GM19193 (cell line): ENCODE measurements at regions not wholly inside any gene's neighbourhood (a gene's known extent, or its start where the extent isn't known, plus 50 kb on each side); places are given as distances from the start of the nearest gene placed in this dataset.

Source experiments
- POLR2A ChIP-seq: IDR thresholded peaks from 4 replicates; pipeline ENCODE4 v1.6.1; 2011; ENCODE audit not compliant: insufficient read depth, insufficient read length; ENCODE audit errors: extremely low read depth

DNA sequence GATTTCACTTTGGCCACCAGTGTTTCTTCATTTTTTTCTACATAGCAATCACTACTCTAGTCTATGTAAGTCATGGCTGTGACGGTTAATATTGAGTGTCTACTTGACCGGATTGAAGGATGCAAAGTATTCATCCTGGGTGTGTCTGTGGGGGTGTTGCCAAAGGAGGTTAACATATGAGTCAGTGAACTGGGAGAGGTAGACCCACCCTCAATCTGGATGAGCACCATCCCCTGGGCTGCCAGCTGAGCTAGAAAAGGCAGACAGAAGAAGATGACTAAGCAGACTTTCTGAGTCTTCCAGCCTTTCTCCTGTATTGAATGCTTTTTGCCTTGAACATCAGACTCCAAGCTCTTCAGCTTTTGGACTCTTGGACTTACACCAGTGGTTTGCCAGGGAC, 265.0 kb upstream of the SLC8A1 start:
- TF ChIP-seq POLR2A, result no peak

DNA sequence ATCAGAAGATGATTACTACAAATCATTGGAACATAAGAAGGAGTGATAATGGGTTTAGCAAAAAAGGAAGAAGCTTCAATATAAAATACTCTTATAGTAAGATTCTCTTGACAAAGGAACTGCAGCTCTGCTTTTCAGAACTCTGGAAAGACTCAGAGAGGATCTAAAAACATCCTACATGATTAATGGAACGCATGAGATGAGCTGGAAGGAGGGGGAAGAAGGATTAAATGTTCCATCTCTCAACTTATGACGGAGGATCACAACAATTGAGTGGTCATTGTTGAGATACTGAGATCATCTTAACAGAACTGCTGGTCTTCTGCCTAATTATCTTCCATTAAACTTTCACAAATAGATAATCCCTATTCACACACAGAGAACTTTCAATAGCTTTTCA, 267.5 kb upstream of the SLC8A1 start:
- no peak for TF ChIP-seq POLR2A

DNA sequence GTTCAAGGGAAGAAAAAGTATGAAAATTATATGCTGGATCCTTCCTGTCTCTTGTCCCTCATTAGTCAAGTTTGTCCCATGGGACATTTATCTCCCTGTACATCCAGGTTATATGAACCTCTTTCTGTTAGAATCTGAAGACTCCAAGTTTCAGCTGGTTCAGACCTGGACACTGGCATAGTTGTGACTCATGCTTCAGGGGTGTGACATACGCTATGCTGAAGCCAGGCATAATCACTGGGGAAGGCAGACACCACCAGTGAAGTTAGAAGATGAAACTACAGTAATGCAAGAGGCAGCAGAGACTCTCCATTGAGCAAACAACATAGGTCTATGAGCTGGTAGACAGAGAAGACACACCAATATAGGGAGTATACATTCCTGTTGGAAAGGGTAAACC, 269.7 kb upstream of the SLC8A1 start:
- no peak for TF ChIP-seq POLR2A

DNA sequence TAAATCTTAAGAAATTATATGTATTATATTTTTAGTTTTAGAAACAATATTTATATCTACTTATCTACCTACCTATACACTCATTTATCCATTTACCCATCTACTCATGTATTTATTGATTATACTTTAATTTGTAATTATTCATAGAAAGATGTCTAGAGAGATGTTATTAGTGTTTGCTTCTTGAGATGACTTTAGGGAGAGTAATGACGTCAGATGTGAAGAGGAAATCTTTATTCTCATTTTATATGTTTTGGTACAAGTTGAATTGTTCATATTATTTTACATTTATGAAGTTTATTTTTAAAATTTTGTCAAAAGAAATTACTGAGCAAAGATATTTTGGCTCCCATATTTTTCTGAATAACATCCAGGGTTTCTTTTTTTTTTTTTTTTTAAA, 271.3 kb upstream of the SLC8A1 start:
- no peak for TF ChIP-seq POLR2A

DNA sequence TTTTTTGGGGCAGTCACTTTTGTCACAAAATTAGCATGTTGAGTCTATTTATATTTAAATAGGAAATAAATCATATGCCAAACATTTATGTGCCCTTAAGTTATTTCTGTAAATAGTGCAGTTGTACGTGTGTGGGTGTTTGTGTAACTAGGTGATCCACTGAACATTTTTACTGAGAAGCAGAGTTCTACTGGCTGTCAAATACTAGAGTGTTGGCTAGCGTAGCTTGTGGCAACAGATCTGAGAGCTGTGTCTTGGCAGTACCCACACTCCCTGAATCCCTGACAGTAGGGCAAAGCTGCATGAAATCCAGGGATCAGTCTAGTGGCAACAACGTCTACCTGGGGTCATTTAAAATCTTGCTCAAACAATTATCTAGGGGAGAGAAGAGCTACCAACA, 273.1 kb upstream of the SLC8A1 start:
- TF ChIP-seq POLR2A, result no peak

DNA sequence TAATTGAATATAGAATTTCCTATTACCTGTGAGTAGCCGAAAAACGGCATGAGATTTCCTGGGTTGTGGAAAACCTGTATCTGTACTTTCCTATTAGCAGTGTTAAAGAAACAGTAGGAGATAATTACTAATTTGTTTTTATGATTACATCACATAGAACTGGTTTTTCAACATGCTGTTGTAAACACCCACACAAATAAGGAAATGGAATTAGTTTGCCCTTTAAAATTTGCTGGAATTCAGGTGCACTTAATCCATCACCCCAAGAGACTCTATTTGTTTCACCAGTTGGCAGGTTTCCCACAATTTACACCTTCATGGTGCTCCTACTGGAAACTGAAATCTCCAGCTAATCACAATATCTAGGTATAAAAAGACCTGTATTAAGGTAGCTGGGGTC, 274.1 kb upstream of the SLC8A1 start:
- no peak for TF ChIP-seq POLR2A

DNA sequence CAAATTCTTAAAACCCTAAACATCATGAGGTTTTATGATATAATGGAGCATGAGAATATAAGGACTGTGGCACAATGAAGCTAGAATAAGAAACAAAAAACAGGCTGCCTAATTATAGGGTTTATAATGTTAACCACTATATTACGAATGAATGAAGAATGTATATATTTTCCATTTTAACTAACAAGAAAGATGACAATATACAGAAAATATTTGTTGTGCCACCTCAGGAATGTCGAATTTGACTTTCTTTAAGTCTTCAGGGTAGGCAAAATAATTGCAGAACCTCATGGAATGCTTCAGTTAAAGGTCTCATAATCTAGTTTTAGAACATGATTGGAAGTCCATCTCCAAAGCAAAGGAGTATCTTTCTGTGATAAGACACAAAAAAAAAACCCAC, 282.9 kb upstream of the SLC8A1 start:
- TF ChIP-seq POLR2A, result no peak

DNA sequence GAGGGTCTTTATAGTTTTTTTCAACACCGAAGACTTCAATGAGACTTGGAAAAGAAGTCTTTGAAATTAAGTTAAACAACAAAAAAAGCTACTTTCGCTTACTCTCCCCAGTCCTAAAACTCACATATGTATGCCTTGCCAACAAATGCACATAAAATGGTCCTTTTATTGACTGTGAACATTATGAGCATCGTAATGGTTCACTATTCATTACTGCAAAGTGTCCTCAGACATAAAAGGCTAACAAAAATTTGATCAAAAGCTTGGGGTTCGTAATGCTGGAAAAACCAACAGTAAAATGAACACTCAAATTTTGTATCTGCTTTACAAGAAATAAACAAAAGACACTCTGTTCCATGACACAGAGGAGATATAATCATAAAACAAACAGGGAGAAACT, 285.3 kb upstream of the SLC8A1 start:
- TF ChIP-seq POLR2A, result no peak

DNA sequence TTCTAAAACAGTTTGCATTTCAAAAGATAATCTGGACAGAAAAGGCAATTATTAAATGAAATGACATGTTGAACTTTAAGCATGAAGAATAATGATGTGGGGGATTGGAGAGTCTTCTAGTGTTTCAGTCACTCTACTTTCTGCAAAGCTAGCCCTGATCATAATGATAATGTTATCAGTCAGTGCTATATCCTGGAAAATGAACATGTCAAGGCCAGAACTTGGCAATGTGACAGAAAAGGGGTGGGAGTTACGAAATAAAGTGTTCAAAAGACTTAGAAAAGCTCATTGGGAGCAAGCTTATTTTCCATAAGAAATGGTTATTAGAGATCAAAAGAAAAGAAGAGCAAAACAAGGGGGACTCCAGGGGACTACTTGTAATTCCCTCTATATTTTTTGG, 288.5 kb upstream of the SLC8A1 start:
- TF ChIP-seq POLR2A, result no peak

DNA sequence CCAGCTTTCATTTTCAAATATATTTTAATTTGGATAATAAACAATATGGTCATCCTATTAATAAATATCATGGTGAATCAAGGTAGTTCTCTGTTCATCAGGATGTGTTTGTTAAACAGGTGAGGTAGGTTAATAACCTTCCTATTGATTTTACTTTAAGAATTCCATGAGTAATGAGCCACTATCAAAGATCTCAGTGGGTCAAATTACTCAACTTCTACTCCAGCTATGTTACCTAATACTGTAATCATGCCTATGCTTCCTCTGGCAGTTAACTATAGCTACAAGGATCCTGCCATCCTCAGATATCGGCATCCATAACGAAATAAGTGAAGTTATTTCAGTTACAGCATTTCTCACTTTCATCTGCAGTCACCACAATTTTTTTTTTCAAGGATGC, 289.6 kb upstream of the SLC8A1 start:
- TF ChIP-seq POLR2A, result no peak

DNA sequence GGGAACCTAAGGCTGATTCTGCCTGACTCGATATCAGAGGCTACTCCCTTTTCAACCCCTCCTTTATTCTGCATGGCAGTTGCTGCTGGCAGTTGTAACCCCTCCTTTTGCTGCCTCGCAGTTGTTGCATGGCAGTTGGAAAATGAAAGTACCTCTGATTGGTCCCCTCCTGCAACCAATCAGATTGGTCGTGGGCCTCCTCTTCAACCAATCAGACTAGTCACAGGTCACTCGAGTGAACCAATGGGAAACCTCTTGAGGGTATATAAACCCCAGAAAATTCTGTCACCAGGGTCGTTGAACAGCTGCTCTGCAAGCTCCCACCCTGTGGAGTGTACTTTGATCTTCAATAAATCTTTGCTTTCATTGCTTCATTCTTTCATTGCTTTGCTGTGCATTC, 294.3 kb upstream of the SLC8A1 start:
- TF ChIP-seq POLR2A, result no peak

DNA sequence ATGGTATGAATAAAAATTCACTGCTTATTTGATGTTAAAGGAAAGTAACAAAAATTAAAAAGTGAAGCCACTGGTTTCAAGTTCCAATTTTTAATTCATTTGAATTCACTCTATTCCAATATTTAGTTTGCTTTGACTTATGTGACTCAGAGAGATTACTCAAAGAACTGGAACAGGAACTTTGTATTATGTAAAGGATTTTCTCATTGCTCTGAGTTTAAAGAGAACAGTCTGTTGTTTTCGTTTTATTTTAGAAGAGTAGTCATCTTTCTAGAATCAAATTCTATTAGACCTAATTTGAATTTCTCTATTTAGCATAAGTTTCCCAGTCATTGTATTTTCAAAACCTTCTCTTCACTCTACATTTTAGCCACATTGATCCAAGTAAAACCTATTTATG, 300.1 kb upstream of the SLC8A1 start:
- no peak for TF ChIP-seq POLR2A

DNA sequence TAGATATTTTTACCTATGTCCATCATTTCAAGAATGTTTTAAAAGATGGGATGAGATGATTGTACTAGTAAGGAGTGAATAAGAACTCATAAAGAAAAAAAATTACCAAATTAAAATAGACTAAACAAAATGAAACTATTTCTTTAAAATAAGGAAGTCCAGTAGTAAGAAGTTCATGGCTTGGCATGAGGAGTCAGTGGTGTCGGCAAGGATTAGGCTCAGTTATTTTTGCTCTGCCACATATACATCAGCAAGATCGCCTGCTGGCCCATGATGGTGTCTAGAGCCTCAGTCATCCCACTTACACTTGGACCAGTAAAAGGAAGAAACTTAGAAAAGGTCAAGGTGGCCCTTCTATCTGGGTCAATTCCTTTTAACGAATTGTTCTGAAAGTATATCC, 300.9 kb upstream of the SLC8A1 start:
- no peak for TF ChIP-seq POLR2A

DNA sequence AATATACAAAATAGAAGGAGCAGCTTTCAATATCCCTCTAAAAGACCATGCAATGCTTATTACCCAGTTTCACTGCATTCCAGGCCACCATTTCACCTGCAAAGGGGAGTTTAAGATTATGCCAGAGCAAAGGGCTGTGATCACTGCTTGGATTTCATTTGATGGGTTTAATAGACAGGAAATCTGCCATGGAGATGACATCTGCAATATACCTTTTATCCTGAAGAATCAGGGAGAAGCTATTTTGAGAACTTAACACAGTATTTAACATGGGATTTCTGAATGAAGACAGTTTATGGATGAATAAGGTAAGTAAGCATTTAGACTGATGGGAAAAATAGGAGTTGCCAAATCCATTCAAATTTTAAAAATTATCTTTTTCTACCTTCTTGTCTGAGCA, 303.0 kb upstream of the SLC8A1 start:
- TF ChIP-seq POLR2A, result no peak

DNA sequence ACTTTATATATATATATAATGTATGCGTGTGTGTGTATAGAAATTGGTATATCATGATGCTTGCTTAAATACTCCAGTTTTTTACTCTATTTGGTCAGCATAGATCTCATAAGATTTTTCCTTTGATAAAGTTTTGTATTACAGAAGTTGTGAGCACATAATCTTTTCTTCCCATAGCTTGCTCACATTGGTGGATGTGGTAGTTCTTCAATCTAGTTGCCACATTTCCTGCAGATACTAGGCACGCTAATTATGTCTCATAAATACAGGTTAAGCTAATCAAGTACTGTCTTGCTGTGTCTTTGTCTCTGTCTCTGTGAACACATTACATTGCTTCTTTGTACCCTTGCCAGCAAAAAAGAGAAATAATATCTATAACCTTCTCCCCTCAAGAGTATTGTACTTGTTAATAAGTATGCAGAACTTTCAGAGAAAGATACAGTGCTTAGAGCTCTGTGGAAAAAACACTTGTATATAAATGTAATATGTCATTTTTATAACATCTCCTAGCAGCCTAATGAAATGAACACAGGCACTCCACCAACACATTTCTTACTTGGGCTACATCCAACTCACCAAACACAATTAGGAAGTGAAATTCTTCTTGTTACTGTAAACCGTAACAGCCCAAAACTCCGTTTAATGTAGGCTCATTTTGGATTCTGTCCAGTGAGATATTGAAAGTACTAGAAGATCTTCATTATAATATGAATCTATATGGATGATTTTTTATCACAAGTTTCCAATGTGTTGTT, 306.7 kb upstream of the SLC8A1 start:
- no peak for TF ChIP-seq POLR2A

DNA sequence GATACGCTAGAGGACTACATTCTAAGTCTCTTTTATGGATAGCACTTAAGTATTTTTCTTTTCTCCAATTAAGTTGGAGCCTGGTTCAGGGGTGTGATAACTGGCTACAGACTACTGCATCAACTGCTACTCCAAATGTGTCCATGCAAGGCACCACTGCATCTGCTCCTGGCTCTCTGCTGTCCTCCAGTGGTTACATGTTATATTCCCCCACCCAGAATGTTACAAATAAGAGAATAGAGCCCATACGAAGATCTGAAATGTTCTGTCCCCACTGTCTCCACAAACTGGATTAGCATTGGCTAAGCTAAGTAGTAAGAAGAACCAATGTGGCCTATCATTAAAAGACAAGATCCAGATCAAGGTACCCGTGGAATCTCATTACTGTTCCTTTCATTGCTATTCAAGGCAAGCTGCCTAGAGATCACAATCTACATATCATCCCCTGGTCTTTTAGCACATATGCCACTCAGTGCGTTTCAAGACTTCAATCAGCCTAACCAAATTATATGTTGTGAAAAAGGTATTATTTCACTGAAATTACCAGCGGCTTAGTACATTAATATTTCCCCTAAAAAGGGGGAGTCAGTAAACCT, 308.3 kb upstream of the SLC8A1 start:
- no peak for TF ChIP-seq POLR2A

DNA sequence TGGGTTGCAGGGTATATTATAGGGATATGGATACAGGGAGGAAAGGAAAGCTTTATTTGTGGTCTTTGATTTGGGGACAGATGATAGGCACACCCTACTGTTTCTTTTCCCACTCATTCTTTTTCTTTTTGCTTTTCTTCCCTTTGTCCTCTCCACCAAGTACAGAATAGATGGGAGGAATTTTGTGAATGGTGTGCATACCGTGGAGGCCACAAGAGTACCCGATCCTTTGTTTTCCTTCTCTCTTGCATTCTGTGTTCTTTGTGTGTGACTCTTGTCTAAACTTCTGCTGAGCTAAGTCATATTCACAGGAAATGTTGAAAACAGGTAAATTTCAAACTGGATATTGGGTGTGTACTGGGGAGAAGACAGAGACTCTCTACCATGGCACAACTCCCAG, 321.4 kb upstream of the SLC8A1 start:
- TF ChIP-seq POLR2A, result no peak

DNA sequence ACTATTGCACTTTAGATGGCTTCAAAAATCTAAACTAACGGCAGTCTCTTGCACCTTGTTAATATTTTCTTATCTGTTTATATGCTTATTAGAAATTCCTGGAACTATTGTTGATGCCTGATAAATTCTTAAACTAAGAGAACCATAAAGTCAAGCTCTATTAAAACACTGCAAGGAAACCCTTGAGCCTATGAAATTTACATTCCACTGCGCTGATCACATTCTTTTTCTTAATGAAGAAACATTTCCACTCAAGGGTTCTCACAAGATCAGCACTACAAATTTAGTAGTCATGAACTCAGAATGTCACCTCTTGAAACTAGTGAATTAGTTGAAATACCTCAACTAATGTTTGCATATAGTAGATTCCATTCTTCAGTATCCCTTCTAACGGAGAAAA, 331.8 kb upstream of the SLC8A1 start:
- no peak for TF ChIP-seq POLR2A

DNA sequence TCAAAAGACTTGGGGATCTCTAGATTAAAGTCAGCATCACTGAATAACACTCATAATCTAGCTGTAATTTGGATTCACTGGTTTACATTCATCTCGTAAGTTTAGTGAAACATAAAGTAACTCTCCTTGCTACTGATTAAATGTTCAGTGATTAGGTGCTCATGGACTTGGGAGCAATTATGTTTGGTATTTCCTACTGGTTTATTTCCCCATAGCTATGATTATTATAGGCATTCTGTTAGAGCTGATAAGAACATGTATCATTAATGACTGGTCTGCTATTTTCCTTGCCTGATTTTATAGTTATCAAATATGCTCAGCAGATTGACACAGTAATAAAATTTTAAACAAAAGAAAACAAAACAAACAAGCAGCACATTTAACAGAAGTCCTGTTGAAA, 334.7 kb upstream of the SLC8A1 start:
- no peak for TF ChIP-seq POLR2A
